GM23338 (cell line): ENCODE measurements at regions not wholly inside any gene's neighbourhood (a gene's known extent, or its start where the extent isn't known, plus 50 kb on each side); places are given as distances from the start of the nearest gene placed in this dataset.

Source experiments
- ATAC-seq: fragments of 200-7000 bp; cut with Tn5 transposase; 3 replicates; pipeline ENCODE4 v1.9.1; 2020
- DNase-seq: peaks from one replicate; pipeline ENCODE4 v3.0.0-alpha.2; 2015; ENCODE audit warnings: low spot score
- H2AFZ ChIP-seq: fragments of 200-600 bp; sonication (generic); 2 replicates; pipeline ENCODE4 v1.8.0; 2016; ENCODE audit warnings: antibody characterized with exemption, mild to moderate bottlenecking, moderate library complexity
- H3F3A ChIP-seq: fragments of 200-600 bp; sonication (generic); replicated peaks from 2 replicates; pipeline ENCODE4 v1.8.0; 2017; ENCODE audit warnings: antibody characterized with exemption, mixed run types, low read depth
- H3K27ac ChIP-seq: fragments of 200-600 bp; sonication (generic); 2 replicates; pipeline ENCODE4 v1.6.1; 2016; ENCODE audit warnings: low read depth
- H3K27me3 ChIP-seq: fragments of 200-600 bp; sonication (generic); 2 replicates; pipeline ENCODE4 v1.8.0; 2016; ENCODE audit warnings: mild to moderate bottlenecking, mixed run types, moderate library complexity; ENCODE audit not compliant: insufficient read depth
- H3K36me3 ChIP-seq: fragments of 200-600 bp; sonication (generic); 2 replicates; pipeline ENCODE4 v1.8.0; 2016; ENCODE audit warnings: mild to moderate bottlenecking; ENCODE audit not compliant: insufficient read depth
- H3K4me1 ChIP-seq: fragments of 200-600 bp; sonication (generic); 2 replicates; pipeline ENCODE4 v1.8.0; 2016; ENCODE audit warnings: mild to moderate bottlenecking, moderate library complexity; ENCODE audit not compliant: insufficient read depth
- H3K4me2 ChIP-seq: fragments of 200-600 bp; sonication (generic); 2 replicates; pipeline ENCODE4 v1.7.1; 2017; ENCODE audit warnings: mixed run types
- H3K4me3 ChIP-seq: fragments of 200-600 bp; sonication (generic); 2 replicates; pipeline ENCODE4 v1.6.1; 2016; ENCODE audit warnings: mixed run types
- H3K79me2 ChIP-seq: fragments of 200-600 bp; sonication (generic); replicated peaks from 2 replicates; pipeline ENCODE4 v1.8.0; 2017; ENCODE audit warnings: mild to moderate bottlenecking; ENCODE audit not compliant: insufficient read depth
- H3K9me2 ChIP-seq: fragments of 200-600 bp; sonication (generic); 2 replicates; pipeline ENCODE4 v1.8.0; 2017; ENCODE audit not compliant: insufficient read depth
- H4K20me1 ChIP-seq: fragments of 200-600 bp; sonication (generic); replicated peaks from 2 replicates; pipeline ENCODE4 v1.8.0; 2017; ENCODE audit warnings: mild to moderate bottlenecking; ENCODE audit not compliant: insufficient read depth
- H3K27ac Mint-ChIP-seq: 2 replicates; pipeline ENCODE4 v1.8.0; 2020; ENCODE audit warnings: inconsistent platforms, mild to moderate bottlenecking, moderate library complexity, mixed read lengths
- H3K27me3 Mint-ChIP-seq: 3 replicates; pipeline ENCODE4 v1.8.0; 2022; ENCODE audit warnings: low read depth, mild to moderate bottlenecking, moderate library complexity, mixed read lengths, inconsistent platforms; ENCODE audit not compliant: insufficient read depth, poor library complexity
- H3K36me3 Mint-ChIP-seq: 3 replicates; pipeline ENCODE4 v1.8.0; 2021; ENCODE audit warnings: low read depth, mild to moderate bottlenecking, inconsistent platforms, moderate library complexity, mixed read lengths
- H3K4me1 Mint-ChIP-seq: 3 replicates; pipeline ENCODE4 v1.8.0; 2020; ENCODE audit warnings: mild to moderate bottlenecking, inconsistent platforms, mixed read lengths
- H3K4me3 Mint-ChIP-seq: 3 replicates; pipeline ENCODE4 v1.8.0; 2021; ENCODE audit warnings: moderate library complexity, mild to moderate bottlenecking, inconsistent platforms, mixed read lengths
- H3K9me3 Mint-ChIP-seq: 3 replicates; pipeline ENCODE4 v1.8.0; 2020; ENCODE audit warnings: moderate library complexity, mild to moderate bottlenecking, inconsistent platforms, mixed read lengths
- CTCF ChIP-seq, 2 experiments: fragments of 200-600 bp in 1 of 2; sonication (generic) in 1 of 2; conservative IDR thresholded peaks; 2 replicates each; pipeline versions ENCODE4 v1.5.1 to v1.6.1; 2016 to 2017; ENCODE audit warnings: antibody characterized with exemption in 2 of 2, low read depth in 2 of 2, mild to moderate bottlenecking in 2 of 2, moderate library complexity in 1 of 2
- EZH2 ChIP-seq: fragments of 200-600 bp; sonication (generic); IDR thresholded peaks from one replicate; pipeline ENCODE4 v1.8.0; 2017; ENCODE audit warnings: antibody characterized with exemption, mild to moderate bottlenecking, low read depth; ENCODE audit not compliant: unreplicated experiment
- NANOG ChIP-seq: IDR thresholded peaks from 2 replicates; pipeline ENCODE4 v1.6.1; 2016; ENCODE audit warnings: antibody characterized with exemption, borderline replicate concordance
- POLR2AphosphoS5 ChIP-seq: IDR thresholded peaks from 2 replicates; pipeline ENCODE4 v1.6.1; 2016; ENCODE audit warnings: antibody characterized with exemption, low read depth
- STAT1 ChIP-seq: IDR thresholded peaks from one replicate; pipeline ENCODE4 v1.6.1; 2016; ENCODE audit warnings: antibody characterized with exemption; ENCODE audit not compliant: unreplicated experiment
- ZNF331 ChIP-seq: fragments of 250-450 bp; sonication (Bioruptor Pico); IDR thresholded peaks from 2 replicates; pipeline ENCODE4 v1.5.0; 2020; ENCODE audit warnings: low read depth, mild to moderate bottlenecking, moderate library complexity
- TF ChIP-seq, protein P1 (sequence below): IDR thresholded peaks from one replicate; pipeline ENCODE4 v1.6.1; 2018; ENCODE audit warnings: antibody characterized with exemption; ENCODE audit not compliant: unreplicated experiment
- TF ChIP-seq, protein P2 (sequence below): IDR thresholded peaks from 2 replicates; pipeline ENCODE4 v1.6.1; 2016; ENCODE audit warnings: antibody characterized with exemption

- no peak overlapping the region for H3K27ac Mint-ChIP-seq
- Histone ChIP-seq H4K20me1 (no peaks in the 10 kb centered on the region), H3K4me2 (no peak overlapping the region), H3K36me3 (no peaks in the 10 kb centered on the region), H3K4me1 (no peaks in the 10 kb centered on the region), H3K79me2 (no peaks in the 10 kb centered on the region), H3K4me3 (no peak overlapping the region), H3K27me3 (no peaks in the 10 kb centered on the region), H3F3A (no peaks in the 10 kb centered on the region), H3K27ac (no peak overlapping the region), H2AFZ (no peak overlapping the region; the same call in 1 of the 2 replicates), H3K9me2 (0 out of 2 replicates have a peak, but pooled peaks cover 3% of the 10 kb centered on the region)
- ATAC-seq (no peak), DNase-seq (no peak)
- H3K27me3 Mint-ChIP-seq: no peaks in the 10 kb centered on the region
- TF ChIP-seq EZH2: no peak
- H3K9me3 Mint-ChIP-seq: no peaks in the 10 kb centered on the region
- no peak overlapping the region for H3K4me3 Mint-ChIP-seq
- H3K4me1 Mint-ChIP-seq: peaks cover 4% of the 10 kb centered on the region; the same call in 2 of the 3 replicates
- H3K36me3 Mint-ChIP-seq: no peaks in the 10 kb centered on the region
These were observed 79.1 kb upstream of the ADAMTSL1 start for GRCh38 chr9:18394847-18395351.

GRCh38 chr9:18396102-18396728, 77.7 kb upstream of the ADAMTSL1 start:
- H3K4me3 ChIP-seq: no peak overlapping the region
- no peak overlapping the region for H3K4me2 ChIP-seq
- no peaks in the 10 kb centered on the region for H3K79me2 ChIP-seq
- H3F3A ChIP-seq: no peaks in the 10 kb centered on the region
- no peaks in the 10 kb centered on the region for H4K20me1 ChIP-seq
- H3K4me1 ChIP-seq: no peaks in the 10 kb centered on the region
- DNase-seq (peak; percentile 32), ATAC-seq (no peak)
- no peak for TF ChIP-seq NANOG
- TF ChIP-seq CTCF (conservative IDR thresholded peaks at IDR 0.05; ENCODE audit: low read depth in 2 of 2): peak; percentile 35 to 39; a peak in 3 of 4 replicates
- H3K9me2 ChIP-seq: 0 out of 2 replicates have a peak, but pooled peaks cover 3% of the 10 kb centered on the region
- no peaks in the 10 kb centered on the region for H3K36me3 ChIP-seq
- Mint-ChIP-seq H3K4me1 (peaks cover 4% of the 10 kb centered on the region; the same call in 2 of the 3 replicates), H3K27ac (no peak overlapping the region), H3K9me3 (no peaks in the 10 kb centered on the region), H3K4me3 (no peak overlapping the region), H3K27me3 (no peaks in the 10 kb centered on the region), H3K36me3 (no peaks in the 10 kb centered on the region)
- H3K27ac ChIP-seq: no peak overlapping the region
- no peaks in the 10 kb centered on the region for H3K27me3 ChIP-seq
- no peak overlapping the region for H2AFZ ChIP-seq

GRCh38 chr9:18397076-18397475, 76.9 kb upstream of the ADAMTSL1 start:
- Histone ChIP-seq H3K9me2 (0 out of 2 replicates have a peak, but pooled peaks cover 3% of the 10 kb centered on the region), H3K4me3 (no peak overlapping the region), H3K27ac (no peak overlapping the region), H3K27me3 (no peaks in the 10 kb centered on the region), H2AFZ (no peak overlapping the region), H3K79me2 (no peaks in the 10 kb centered on the region), H4K20me1 (no peaks in the 10 kb centered on the region), H3F3A (no peaks in the 10 kb centered on the region), H3K36me3 (no peaks in the 10 kb centered on the region), H3K4me1 (no peaks in the 10 kb centered on the region), H3K4me2 (no peak overlapping the region)
- no peaks in the 10 kb centered on the region for H3K36me3 Mint-ChIP-seq
- H3K9me3 Mint-ChIP-seq: no peaks in the 10 kb centered on the region
- ATAC-seq (no peak), DNase-seq (no peak)
- H3K27me3 Mint-ChIP-seq: no peaks in the 10 kb centered on the region
- H3K27ac Mint-ChIP-seq: no peak overlapping the region
- H3K4me3 Mint-ChIP-seq: no peak overlapping the region
- peaks cover 4% of the 10 kb centered on the region; the same call in 2 of the 3 replicates for H3K4me1 Mint-ChIP-seq
- TF ChIP-seq, protein P1, sequence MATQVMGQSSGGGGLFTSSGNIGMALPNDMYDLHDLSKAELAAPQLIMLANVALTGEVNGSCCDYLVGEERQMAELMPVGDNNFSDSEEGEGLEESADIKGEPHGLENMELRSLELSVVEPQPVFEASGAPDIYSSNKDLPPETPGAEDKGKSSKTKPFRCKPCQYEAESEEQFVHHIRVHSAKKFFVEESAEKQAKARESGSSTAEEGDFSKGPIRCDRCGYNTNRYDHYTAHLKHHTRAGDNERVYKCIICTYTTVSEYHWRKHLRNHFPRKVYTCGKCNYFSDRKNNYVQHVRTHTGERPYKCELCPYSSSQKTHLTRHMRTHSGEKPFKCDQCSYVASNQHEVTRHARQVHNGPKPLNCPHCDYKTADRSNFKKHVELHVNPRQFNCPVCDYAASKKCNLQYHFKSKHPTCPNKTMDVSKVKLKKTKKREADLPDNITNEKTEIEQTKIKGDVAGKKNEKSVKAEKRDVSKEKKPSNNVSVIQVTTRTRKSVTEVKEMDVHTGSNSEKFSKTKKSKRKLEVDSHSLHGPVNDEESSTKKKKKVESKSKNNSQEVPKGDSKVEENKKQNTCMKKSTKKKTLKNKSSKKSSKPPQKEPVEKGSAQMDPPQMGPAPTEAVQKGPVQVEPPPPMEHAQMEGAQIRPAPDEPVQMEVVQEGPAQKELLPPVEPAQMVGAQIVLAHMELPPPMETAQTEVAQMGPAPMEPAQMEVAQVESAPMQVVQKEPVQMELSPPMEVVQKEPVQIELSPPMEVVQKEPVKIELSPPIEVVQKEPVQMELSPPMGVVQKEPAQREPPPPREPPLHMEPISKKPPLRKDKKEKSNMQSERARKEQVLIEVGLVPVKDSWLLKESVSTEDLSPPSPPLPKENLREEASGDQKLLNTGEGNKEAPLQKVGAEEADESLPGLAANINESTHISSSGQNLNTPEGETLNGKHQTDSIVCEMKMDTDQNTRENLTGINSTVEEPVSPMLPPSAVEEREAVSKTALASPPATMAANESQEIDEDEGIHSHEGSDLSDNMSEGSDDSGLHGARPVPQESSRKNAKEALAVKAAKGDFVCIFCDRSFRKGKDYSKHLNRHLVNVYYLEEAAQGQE: no peak
- no peak for TF ChIP-seq ZNF331
- TF ChIP-seq, protein P2, sequence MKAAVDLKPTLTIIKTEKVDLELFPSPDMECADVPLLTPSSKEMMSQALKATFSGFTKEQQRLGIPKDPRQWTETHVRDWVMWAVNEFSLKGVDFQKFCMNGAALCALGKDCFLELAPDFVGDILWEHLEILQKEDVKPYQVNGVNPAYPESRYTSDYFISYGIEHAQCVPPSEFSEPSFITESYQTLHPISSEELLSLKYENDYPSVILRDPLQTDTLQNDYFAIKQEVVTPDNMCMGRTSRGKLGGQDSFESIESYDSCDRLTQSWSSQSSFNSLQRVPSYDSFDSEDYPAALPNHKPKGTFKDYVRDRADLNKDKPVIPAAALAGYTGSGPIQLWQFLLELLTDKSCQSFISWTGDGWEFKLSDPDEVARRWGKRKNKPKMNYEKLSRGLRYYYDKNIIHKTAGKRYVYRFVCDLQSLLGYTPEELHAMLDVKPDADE: no peak
- TF ChIP-seq POLR2AphosphoS5: no peak
- TF ChIP-seq STAT1: no peak
